ENCODE measurements at regions not wholly inside any gene's neighbourhood (a gene's known extent, or its start where the extent isn't known, plus 50 kb on each side); places are given as distances from the start of the nearest gene placed in this dataset.

DNA sequence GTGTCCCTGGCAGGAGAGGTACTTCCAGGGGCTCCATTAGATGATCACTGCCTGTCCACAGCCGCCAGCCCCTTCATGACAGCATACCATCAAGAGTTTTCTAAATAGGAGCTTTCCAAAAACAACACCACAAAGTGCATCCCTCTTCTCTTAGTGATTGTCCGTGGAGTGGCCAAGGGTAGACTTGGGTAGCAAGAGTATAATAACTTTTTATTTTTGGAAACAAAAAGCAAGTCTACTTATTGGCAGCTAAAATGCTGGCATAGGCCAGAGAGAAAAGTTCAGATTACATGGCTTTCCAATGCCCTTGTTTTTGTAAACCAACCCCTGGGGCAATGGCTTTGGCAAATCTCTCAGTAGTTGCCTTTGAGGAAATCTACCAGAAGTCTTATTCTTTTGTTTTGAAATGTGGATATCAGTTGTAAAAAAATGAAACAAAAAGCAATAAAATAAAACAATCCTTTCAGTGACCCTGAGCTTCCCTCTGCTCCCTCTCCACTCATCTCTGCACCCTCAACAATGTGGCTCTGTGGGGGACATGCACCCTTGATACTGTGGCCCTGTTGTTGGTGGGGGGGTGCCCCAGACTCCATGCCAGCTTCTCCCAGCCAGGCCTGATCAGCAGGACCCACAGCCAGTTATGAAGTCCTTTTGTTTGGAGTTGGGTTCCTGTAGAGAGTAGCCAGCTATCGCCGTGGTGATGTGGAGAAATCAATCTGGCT is 294.1 kb downstream of the DLEU7 start:
- no peaks in the 10 kb centered on the region for H3K9me3 ChIP-seq (ENCODE audit: control insufficient read depth, insufficient read depth, low read length)
- H3K4me1 ChIP-seq (ENCODE audit: control insufficient read depth, insufficient read depth, low read length), result no peaks in the 10 kb centered on the region
- Mint-ChIP-seq H3K27ac (no peak overlapping the region), H3K4me1 (no peaks in the 10 kb centered on the region), H3K36me3 (no peaks in the 10 kb centered on the region), H3K27me3 (ENCODE audit: low read depth in 2 of 2) (peaks cover 7 to 9% of the 10 kb centered on the region in 2 donors), H3K4me3 (no peak overlapping the region), H3K9me3 (no peaks in the 10 kb centered on the region)
- intact Hi-C loops (cut with micrococcal nuclease), result no loop called here
- DNase-seq (no peak), ATAC-seq (no peak)
- TF ChIP-seq, protein P1, sequence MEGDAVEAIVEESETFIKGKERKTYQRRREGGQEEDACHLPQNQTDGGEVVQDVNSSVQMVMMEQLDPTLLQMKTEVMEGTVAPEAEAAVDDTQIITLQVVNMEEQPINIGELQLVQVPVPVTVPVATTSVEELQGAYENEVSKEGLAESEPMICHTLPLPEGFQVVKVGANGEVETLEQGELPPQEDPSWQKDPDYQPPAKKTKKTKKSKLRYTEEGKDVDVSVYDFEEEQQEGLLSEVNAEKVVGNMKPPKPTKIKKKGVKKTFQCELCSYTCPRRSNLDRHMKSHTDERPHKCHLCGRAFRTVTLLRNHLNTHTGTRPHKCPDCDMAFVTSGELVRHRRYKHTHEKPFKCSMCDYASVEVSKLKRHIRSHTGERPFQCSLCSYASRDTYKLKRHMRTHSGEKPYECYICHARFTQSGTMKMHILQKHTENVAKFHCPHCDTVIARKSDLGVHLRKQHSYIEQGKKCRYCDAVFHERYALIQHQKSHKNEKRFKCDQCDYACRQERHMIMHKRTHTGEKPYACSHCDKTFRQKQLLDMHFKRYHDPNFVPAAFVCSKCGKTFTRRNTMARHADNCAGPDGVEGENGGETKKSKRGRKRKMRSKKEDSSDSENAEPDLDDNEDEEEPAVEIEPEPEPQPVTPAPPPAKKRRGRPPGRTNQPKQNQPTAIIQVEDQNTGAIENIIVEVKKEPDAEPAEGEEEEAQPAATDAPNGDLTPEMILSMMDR (IDR thresholded peaks at IDR 0.05), result no peak
- no peak overlapping the region for H3K27ac ChIP-seq (ENCODE audit: low read length)
- 92% methylated on average over 2 of the region's 4 CpGs for WGBS (ENCODE audit: insufficient coverage)
- H3K27me3 ChIP-seq (ENCODE audit: control insufficient read depth, insufficient read depth, low read length), result no peaks in the 10 kb centered on the region
- no peaks in the 10 kb centered on the region for H3K36me3 ChIP-seq (ENCODE audit: control insufficient read depth, insufficient read depth, low read length)
- H3K4me3 ChIP-seq (ENCODE audit: low read length), result no peak overlapping the region

DNA sequence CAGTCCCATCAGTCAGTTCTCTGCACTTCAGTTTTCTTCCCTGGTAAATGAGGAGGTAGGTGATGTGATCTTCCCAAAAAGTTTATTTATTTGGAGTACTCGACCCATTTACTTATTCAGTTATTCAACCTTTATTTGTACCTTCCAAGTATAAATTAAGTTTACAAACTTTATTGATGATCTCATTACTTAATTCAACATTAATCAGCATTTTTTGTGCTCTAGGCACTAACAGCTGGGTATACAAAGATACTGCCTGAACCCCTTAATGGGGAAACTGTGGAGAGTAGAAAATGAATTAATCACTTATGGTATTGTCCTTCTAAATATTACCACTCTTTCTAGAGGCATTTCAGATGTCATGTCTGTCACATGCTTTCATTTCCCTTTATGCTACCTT is 293.3 kb downstream of the DLEU7 start:
- Histone ChIP-seq H3K4me3 (ENCODE audit: low read length) (no peak overlapping the region), H3K4me1 (ENCODE audit: control insufficient read depth, insufficient read depth, low read length) (no peaks in the 10 kb centered on the region), H3K27me3 (ENCODE audit: control insufficient read depth, insufficient read depth, low read length) (no peaks in the 10 kb centered on the region), H3K27ac (ENCODE audit: low read length) (no peak overlapping the region), H3K9me3 (ENCODE audit: control insufficient read depth, insufficient read depth, low read length) (no peaks in the 10 kb centered on the region), H3K36me3 (ENCODE audit: control insufficient read depth, insufficient read depth, low read length) (no peaks in the 10 kb centered on the region)
- Mint-ChIP-seq H3K9me3 (no peaks in the 10 kb centered on the region), H3K4me3 (no peak overlapping the region), H3K36me3 (no peaks in the 10 kb centered on the region), H3K4me1 (no peaks in the 10 kb centered on the region), H3K27me3 (ENCODE audit: low read depth in 2 of 2) (peaks cover 7% of the 10 kb centered on the region in 2 donors), H3K27ac (no peak overlapping the region)
- intact Hi-C loops (cut with micrococcal nuclease), result no loop called here
- no peak for DNase-seq
- no CpG with 5 or more reads among the region's 1 CpG for WGBS (ENCODE audit: insufficient coverage)
- TF ChIP-seq, protein P1 (IDR thresholded peaks at IDR 0.05), result no peak
- no peak for ATAC-seq

DNA sequence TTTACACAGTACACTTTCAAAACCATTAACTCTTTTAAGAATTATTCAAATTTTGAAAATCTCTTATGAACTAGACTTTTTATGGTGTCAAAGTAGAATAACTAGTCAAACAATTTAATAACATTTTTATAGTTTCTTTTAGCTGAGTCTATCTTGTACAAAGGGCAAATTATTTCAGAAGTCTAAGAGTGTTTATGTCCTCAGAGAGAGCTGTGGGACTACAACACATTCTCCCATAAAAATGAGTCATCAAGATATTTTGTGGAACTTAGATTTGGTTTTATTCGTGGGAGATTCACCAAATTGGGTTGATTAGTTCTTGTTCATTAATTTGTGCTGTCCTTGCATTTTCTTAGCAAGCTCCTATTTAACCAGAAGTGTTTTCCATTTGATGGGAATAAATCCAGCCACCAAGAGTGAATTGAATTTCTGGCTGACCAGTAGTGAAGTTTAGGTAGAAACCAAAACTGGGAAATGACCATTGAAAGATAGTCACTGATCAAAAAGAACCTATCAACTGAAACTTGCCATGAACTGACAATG is 291.0 kb downstream of the DLEU7 start:
- no peak overlapping the region for H3K27ac Mint-ChIP-seq
- H3K27me3 ChIP-seq (ENCODE audit: control insufficient read depth, insufficient read depth, low read length), result no peaks in the 10 kb centered on the region
- no peaks in the 10 kb centered on the region for H3K9me3 ChIP-seq (ENCODE audit: control insufficient read depth, insufficient read depth, low read length)
- H3K27me3 Mint-ChIP-seq (ENCODE audit: low read depth in 2 of 2), result peaks cover 7 to 10% of the 10 kb centered on the region in 2 donors
- no CpG with 5 or more reads among the region's 1 CpG for WGBS (ENCODE audit: insufficient coverage)
- intact Hi-C loops (cut with micrococcal nuclease), result no loop called here
- no peaks in the 10 kb centered on the region for H3K9me3 Mint-ChIP-seq
- no peaks in the 10 kb centered on the region for H3K4me1 Mint-ChIP-seq
- H3K4me3 Mint-ChIP-seq, result no peak overlapping the region
- H3K36me3 ChIP-seq (ENCODE audit: control insufficient read depth, insufficient read depth, low read length), result no peaks in the 10 kb centered on the region
- no peak overlapping the region for H3K4me3 ChIP-seq (ENCODE audit: low read length)
- DNase-seq, result no peak
- no peak overlapping the region for H3K27ac ChIP-seq (ENCODE audit: low read length)
- H3K4me1 ChIP-seq (ENCODE audit: control insufficient read depth, insufficient read depth, low read length), result no peaks in the 10 kb centered on the region
- no peak for ATAC-seq
- no peaks in the 10 kb centered on the region for H3K36me3 Mint-ChIP-seq
- TF ChIP-seq, protein P1 (IDR thresholded peaks at IDR 0.05), result no peak

DNA sequence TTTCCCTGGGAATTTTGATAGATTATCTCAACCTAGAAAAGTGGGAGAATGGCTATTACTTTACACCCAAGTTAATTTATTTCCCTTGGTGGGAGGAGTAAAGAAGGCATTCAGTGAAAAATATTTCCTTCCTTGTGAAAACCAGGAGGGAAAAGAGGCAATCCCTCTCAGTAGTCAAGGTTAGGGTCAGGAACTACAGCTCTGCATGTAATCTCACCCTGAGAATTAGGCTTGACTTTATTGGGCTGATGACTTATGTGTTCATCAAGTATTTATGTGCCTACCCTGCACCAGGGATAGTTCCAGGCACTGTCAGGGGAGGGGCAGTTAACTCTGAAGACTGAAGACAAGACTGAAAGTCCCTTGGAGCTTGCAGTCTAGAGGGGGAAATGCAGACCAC is 281.8 kb downstream of the DLEU7 start:
- TF ChIP-seq, protein P1 (IDR thresholded peaks at IDR 0.05), result no peak
- Histone ChIP-seq H3K36me3 (ENCODE audit: control insufficient read depth, insufficient read depth, low read length) (no peaks in the 10 kb centered on the region), H3K27me3 (ENCODE audit: control insufficient read depth, insufficient read depth, low read length) (no peaks in the 10 kb centered on the region), H3K27ac (ENCODE audit: low read length) (no peak overlapping the region), H3K4me1 (ENCODE audit: control insufficient read depth, insufficient read depth, low read length) (no peaks in the 10 kb centered on the region), H3K4me3 (ENCODE audit: low read length) (no peak overlapping the region), H3K9me3 (ENCODE audit: control insufficient read depth, insufficient read depth, low read length) (peaks cover under 1% of the 10 kb centered on the region)
- Mint-ChIP-seq H3K9me3 (peaks cover 2 to 3% of the 10 kb centered on the region in 2 donors), H3K36me3 (peaks cover 4% of the 10 kb centered on the region), H3K27me3 (ENCODE audit: low read depth in 2 of 2) (peaks cover 15 to 33% of the 10 kb centered on the region in 2 donors), H3K4me3 (no peak overlapping the region), H3K4me1 (no peaks in the 10 kb centered on the region), H3K27ac (no peak overlapping the region)
- DNase-seq, result no peak
- intact Hi-C loops (cut with micrococcal nuclease), result no loop called here
- ATAC-seq, result no peak
